Coronary artery (tissue), 2 donors: ENCODE measurements at regions not wholly inside any gene's neighbourhood (a gene's known extent, or its start where the extent isn't known, plus 50 kb on each side); places are given as distances from the start of the nearest gene placed in this dataset.

Experiments used
- DNase-seq: peaks from one replicate; pipeline ENCODE4 v3.0.0-alpha.2; 2017; ENCODE audit warnings: low spot score
- H3K27ac ChIP-seq, 2 donors: fragments of 200-600 bp; sonication (generic); one replicate each; pipeline ENCODE4 v1.5.1; 2016 to 2019
- H3K4me3 ChIP-seq: fragments of 200-600 bp; sonication (generic); 2 replicates; pipeline ENCODE4 v1.5.1; 2016; ENCODE audit warnings: mild to moderate bottlenecking, moderate library complexity
- TF ChIP-seq, protein P1 (sequence below): fragments of 200-600 bp; sonication (generic); IDR thresholded peaks from one replicate; pipeline ENCODE4 v1.5.1; 2019; ENCODE audit warnings: antibody characterized with exemption

DNA sequence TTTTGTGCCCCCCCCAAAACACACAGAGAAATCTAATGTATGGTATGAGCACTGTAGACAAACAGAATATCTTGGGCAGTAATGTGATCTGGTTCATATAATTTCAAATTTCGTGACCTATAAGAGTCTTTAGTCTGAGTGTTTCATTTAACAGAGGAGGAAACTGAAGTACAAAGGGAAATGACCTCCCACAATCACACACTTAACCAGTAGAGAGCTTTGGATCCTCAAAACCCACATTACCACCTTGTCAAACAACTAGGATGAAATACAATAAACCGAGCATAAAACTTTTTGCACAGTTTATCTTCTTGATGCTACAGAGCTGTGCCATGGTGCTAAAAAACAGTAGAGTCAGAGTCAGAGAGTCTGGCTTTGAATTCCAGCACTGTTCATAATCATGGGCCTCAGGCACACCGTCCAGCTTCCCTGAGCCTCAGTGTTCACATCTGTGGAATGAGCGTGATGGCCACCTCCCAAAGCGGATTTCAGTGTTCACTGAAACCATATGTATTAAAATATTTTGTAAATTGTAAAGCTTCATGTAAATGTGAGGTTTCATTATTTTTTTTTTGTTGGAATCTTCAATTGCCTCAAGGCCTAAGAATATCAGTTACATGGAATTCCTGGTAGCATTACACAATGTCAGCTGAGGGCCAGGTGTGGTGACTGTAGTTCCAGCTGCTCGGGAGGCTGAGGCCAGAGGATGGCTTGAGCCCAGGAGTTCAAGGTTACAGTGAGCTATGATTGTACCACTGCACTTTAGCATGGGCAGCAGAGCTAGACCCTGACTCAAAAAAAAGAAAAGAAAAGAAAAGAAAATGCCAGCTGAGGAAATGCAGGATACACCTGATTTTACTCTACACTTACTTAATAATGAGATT is 126.4 kb upstream of the FRY start:
- TF ChIP-seq, protein P1, sequence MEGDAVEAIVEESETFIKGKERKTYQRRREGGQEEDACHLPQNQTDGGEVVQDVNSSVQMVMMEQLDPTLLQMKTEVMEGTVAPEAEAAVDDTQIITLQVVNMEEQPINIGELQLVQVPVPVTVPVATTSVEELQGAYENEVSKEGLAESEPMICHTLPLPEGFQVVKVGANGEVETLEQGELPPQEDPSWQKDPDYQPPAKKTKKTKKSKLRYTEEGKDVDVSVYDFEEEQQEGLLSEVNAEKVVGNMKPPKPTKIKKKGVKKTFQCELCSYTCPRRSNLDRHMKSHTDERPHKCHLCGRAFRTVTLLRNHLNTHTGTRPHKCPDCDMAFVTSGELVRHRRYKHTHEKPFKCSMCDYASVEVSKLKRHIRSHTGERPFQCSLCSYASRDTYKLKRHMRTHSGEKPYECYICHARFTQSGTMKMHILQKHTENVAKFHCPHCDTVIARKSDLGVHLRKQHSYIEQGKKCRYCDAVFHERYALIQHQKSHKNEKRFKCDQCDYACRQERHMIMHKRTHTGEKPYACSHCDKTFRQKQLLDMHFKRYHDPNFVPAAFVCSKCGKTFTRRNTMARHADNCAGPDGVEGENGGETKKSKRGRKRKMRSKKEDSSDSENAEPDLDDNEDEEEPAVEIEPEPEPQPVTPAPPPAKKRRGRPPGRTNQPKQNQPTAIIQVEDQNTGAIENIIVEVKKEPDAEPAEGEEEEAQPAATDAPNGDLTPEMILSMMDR, result no peak
- Histone ChIP-seq H3K27ac (peak overlapping the region in 1 of 2 donors; percentile 24), H3K4me3 (no peak overlapping the region)
- no peak for DNase-seq

GRCh38 chr13:31905961-31906360 is 125.6 kb upstream of the FRY start:
- peak overlapping the region; percentile 26 for H3K4me3 ChIP-seq
- no peak for DNase-seq
- TF ChIP-seq, protein P1, result no peak
- H3K27ac ChIP-seq, result no peak overlapping the region

DNA sequence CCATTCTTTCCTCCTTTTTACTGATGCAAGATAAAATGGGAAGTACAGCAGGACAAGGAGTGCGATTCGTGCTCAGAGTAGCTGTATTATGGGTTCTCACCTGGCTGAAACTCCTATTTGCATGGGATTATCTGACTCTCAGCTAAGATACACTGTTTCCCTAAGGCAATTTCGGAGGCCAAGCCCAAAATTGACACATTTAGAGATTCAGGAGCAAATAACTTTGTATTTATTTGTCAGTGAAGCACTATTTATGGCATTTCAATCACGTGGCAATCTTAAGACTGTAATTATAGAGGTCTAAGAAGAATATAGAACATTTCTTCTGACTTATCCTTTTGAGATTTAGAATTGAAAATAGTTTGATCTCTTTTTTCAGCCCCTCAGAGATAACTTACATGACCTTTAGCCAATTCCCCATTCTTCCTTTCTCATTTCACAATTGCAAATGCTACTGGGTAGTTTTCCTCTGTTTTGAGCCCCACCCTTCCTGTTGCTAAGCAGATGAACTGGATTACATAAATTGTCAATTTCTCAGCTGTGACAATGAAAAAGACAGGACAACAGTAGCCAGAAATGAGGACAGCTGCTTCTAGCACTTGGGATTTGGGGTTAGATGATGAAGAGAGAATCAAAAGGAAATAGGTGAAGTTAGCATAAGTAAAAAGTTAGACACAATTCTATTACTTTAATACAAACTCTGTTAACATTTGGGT is 122.7 kb upstream of the FRY start:
- TF ChIP-seq, protein P1, result no peak
- no peak overlapping the region for H3K4me3 ChIP-seq
- no peak for DNase-seq
- H3K27ac ChIP-seq, result peak overlapping the region in 1 of 2 donors; percentile 12

GRCh38 chr13:31909864-31910551 is 121.6 kb upstream of the FRY start:
- Histone ChIP-seq H3K27ac (peak overlapping the region in 1 of 2 donors; percentile 31), H3K4me3 (no peak overlapping the region)
- DNase-seq, result no peak
- TF ChIP-seq, protein P1, result peak; percentile 68

- H3K27ac ChIP-seq, result peak overlapping the region in 1 of 2 donors; percentile 4
- TF ChIP-seq, protein P1, result no peak
- H3K4me3 ChIP-seq, result no peak overlapping the region
Observed at GRCh38 chr13:31910633-31911032, 120.9 kb upstream of the FRY start.

GRCh38 chr13:31912647-31913401 is 118.8 kb upstream of the FRY start:
- no peak overlapping the region for H3K27ac ChIP-seq
- DNase-seq, result no peak
- TF ChIP-seq, protein P1, result no peak
- no peak overlapping the region for H3K4me3 ChIP-seq

More at GRCh38 chr13:31910633-31911032, 120.9 kb upstream of the FRY start:
- no peak for DNase-seq
